Posterior vena cava (tissue), 2 donors: ENCODE measurements at regions not wholly inside any gene's neighbourhood (a gene's known extent, or its start where the extent isn't known, plus 50 kb on each side); places are given as distances from the start of the nearest gene placed in this dataset.
"Not testable (repeated sequence)": the region's sequence is repeated elsewhere in the genome, so short reads cannot be mapped to it uniquely, and the experiment has no call there.

Source experiments
- DNase-seq: peaks from one replicate; pipeline ENCODE4 v3.0.0-alpha.2; 2020; ENCODE audit warnings: low spot score
- intact Hi-C, 2 donors: fragments of 100-400 bp; cut with DNase I; formaldehyde crosslinking; loops; one replicate each; pipeline versions ENCODE4 v1.14.1 to v1.14.2; 2022 to 2023
- donor health status: DM: yes; HTN: yes; CAD: no.
- donor health status: DM: yes; HTN: yes; CAD: no.

- no peak for DNase-seq
- intact Hi-C loops, result no loop called here
Measured at GRCh38 chr14:54221432-54221803, 175.4 kb upstream of the CDKN3 start.

- intact Hi-C loops, result no loop called here
- no peak for DNase-seq
Measured at GRCh38 chr14:54221971-54222370, 174.8 kb upstream of the CDKN3 start.

- intact Hi-C loops, result no loop called here
- no peak for DNase-seq
Measured at GRCh38 chr14:54223831-54224402, 172.9 kb upstream of the CDKN3 start.

- intact Hi-C loops, result no loop called here
- DNase-seq, result no peak
Measured at GRCh38 chr14:54225457-54226060, 171.2 kb upstream of the CDKN3 start.

- no peak for DNase-seq
Measured at GRCh38 chr14:54226103-54226502, 170.7 kb upstream of the CDKN3 start.

GRCh38 chr14:54226558-54226957, 170.2 kb upstream of the CDKN3 start:
- intact Hi-C loops, result no loop called here
- DNase-seq, result no peak

More at GRCh38 chr14:54226103-54226502, 170.7 kb upstream of the CDKN3 start:
- intact Hi-C loops, result no loop called here

- intact Hi-C loops, result no loop called here
- no peak for DNase-seq
Measured at GRCh38 chr14:54229136-54229535, 167.7 kb upstream of the CDKN3 start.

GRCh38 chr14:54230645-54231044, 166.2 kb upstream of the CDKN3 start:
- no peak for DNase-seq
- intact Hi-C loops, result loop anchor here in 1 of 2 donors (5.0 kb wide), 1 partner anchor 37 kb away; no protein-coding TSS in a partner anchor

- DNase-seq, result no peak
- intact Hi-C loops, result loop anchor here in 1 of 2 donors (5.0 kb wide), 1 partner anchor 35 kb away; no protein-coding TSS in a partner anchor
Measured at GRCh38 chr14:54232735-54233134, 164.1 kb upstream of the CDKN3 start.

GRCh38 chr14:54241517-54241916, 155.3 kb upstream of the CDKN3 start:
- DNase-seq, result no peak
- intact Hi-C loops, result loop anchor here in 1 of 2 donors (10.0 kb wide), 1 partner anchor 447 kb away; no protein-coding TSS in a partner anchor

- no peak for DNase-seq
- intact Hi-C loops, result no loop called here
Measured at GRCh38 chr14:54251356-54251755, 145.5 kb upstream of the CDKN3 start.

- DNase-seq, result no peak
- intact Hi-C loops, result no loop called here
Measured at GRCh38 chr14:54252072-54252730, 144.6 kb upstream of the CDKN3 start.

GRCh38 chr14:54253195-54253947, 143.4 kb upstream of the CDKN3 start:
- intact Hi-C loops, result no loop called here
- DNase-seq, result no peak

- DNase-seq, result no peak
- intact Hi-C loops, result no loop called here
Measured at GRCh38 chr14:54256156-54256555, 140.7 kb upstream of the CDKN3 start.

GRCh38 chr14:54257424-54257823, 139.4 kb upstream of the CDKN3 start:
- intact Hi-C loops, result no loop called here
- no peak for DNase-seq

GRCh38 chr14:54258382-54258781, 138.4 kb upstream of the CDKN3 start:
- intact Hi-C loops, result no loop called here
- DNase-seq, result no peak

GRCh38 chr14:54259821-54260220, 137.0 kb upstream of the CDKN3 start:
- intact Hi-C loops, result no loop called here
- DNase-seq, result no peak

- intact Hi-C loops, result no loop called here
- no peak for DNase-seq
Measured at GRCh38 chr14:54261283-54261682, 135.5 kb upstream of the CDKN3 start.

GRCh38 chr14:54266616-54267015, 130.2 kb upstream of the CDKN3 start:
- intact Hi-C loops, result loop anchor here in 1 of 2 donors (5.0 kb wide), 1 partner anchor 34 kb away; no protein-coding TSS in a partner anchor
- not testable (repeated sequence) for DNase-seq

GRCh38 chr14:54267172-54267571, 129.6 kb upstream of the CDKN3 start:
- no peak for DNase-seq
- intact Hi-C loops, result loop anchor here in 1 of 2 donors (5.0 kb wide), 1 partner anchor 35 kb away; no protein-coding TSS in a partner anchor
